ENCODE measurements at regions not wholly inside any gene's neighbourhood (a gene's known extent, or its start where the extent isn't known, plus 50 kb on each side); places are given as distances from the start of the nearest gene placed in this dataset.
"Not testable (repeated sequence)": the region's sequence is repeated elsewhere in the genome, so short reads cannot be mapped to it uniquely, and the experiment has no call there.

DNA sequence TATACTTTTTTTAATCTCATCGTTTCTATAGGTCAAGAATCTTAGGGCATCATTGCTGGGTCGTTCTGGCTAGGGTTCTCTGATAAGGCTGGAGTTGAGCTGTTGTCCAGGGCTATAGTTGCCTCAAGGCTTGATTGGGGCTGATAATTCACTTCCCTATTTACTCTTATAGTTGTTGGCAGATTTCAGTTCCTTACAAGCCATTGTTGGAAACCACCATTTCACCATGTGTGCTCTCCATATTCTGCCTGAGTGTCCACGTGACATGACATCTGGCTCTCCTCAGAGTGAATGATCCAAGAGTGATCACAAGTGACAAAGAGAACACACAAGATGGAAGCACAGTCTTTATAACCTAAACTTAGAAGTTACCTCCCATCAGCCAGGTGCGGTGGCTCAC, 852.2 kb downstream of the EFNA5 start:
- DNase-seq (ENCODE audit: low read depth) = no peak

DNA sequence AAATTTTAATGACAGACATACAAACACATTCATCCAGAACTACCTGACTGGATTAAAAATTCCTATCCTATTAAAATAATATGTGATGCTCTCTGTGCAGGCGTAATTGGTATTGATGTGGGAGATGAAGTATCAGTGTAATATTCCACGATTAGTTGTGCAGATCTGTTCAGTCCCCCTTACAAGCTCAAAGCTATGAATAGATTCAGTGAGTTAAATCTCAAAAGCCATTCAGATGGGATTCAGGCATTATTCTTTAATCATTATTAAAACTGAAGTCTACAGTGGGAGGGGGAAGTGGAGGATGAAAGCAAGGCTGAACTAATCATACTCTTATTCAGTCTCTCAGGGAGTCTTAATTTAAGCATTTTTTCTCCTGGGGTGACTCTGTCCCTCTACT, 855.8 kb downstream of the EFNA5 start:
- no peak for DNase-seq (ENCODE audit: low read depth)

DNA sequence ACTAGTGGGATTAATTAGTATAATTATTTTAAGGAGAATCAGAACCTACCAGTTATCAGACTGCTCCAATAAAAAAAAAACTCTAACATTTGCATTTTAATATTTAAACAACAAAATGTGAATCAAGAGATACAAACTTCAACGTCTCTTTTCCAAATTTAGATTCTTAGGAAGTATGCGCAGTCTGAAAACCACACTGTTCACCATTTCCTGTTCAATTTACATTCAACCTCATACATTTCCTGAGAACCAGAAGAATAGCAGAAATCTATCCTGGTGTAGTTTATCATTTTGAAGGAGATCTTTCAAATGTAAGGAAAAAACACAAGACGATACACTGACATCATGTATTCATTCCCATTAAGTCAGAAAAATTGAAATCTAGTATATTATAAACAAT, 869.2 kb downstream of the EFNA5 start:
- no peak for DNase-seq (ENCODE audit: low read depth)

DNA sequence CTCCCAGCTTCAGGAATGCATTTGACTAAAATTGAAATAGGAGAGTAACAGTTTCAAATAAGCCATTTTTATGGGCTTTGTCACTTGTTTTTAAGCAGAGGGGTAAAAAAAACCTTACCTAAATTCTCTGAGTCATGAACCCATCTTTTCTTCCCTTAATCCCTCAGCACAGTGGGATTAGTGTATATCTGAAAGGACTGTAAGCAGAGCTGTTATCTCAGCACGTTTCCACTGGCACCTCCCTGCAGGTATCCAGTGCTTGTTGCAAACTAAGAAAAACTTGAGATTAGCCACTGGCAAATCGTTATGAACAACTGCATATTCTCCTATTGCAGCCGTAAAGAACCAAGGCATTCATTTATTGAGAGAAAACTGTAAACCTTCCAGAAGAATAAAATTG, 872.7 kb downstream of the EFNA5 start:
- DNase-seq (ENCODE audit: low read depth) = no peak

DNA sequence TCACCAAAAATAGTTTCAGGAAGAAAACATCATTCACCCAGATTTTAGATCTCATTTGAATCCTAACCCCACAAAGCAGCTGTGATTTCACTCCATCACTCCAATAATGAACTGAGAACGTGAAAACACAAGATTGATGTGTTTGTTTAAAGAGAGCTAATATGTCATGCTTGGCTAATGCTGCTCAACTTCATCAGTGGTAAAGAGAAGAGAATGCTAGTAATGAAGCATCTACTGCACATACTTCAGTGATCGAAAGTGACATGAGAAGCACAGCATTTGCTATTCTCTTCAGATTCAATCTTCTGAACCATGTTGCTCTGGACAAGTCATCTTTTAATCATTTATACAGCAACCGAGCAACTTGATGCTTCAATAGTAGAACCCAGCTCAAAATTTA, 874.7 kb downstream of the EFNA5 start:
- no peak for DNase-seq (ENCODE audit: low read depth)

DNA sequence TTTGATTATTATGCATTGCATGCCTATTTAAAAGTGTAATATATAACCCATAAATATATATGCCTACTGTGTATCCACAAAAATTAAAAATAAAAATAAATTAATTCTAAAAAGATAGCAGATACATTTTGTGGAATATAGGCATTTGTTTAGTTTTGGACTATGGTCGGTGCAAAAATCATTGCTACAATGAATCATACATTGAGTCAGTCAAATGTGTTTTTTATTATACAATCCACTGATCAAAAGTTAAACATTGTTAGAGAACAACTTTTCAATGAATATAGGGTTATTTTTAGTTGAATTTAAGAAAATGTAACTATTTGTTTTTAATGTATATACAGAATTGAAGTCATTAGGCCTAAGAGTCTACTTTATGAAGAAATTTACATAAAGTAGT, 885.9 kb downstream of the EFNA5 start:
- DNase-seq (ENCODE audit: low read depth) = no peak

DNA sequence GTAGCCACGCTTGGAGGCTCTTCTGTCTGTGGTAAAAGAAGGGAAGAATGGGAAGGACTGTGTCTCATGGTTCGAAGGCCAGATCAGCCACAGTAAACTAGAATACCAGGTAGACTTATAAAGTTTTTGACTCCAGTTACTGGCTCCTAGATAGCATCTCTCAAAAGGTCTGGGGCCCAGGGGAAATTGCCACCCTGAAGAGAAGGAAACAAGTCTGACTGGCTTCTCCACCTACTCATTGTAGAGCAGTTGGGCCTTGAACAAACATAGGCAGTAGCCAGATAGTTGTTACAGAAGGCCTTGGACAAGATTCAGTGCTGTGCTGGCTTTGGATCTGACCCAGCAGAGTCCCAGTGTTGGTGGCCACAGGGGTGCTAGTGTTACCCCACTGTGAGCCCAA, 890.4 kb downstream of the EFNA5 start:
- DNase-seq (ENCODE audit: low read depth) = no peak

DNA sequence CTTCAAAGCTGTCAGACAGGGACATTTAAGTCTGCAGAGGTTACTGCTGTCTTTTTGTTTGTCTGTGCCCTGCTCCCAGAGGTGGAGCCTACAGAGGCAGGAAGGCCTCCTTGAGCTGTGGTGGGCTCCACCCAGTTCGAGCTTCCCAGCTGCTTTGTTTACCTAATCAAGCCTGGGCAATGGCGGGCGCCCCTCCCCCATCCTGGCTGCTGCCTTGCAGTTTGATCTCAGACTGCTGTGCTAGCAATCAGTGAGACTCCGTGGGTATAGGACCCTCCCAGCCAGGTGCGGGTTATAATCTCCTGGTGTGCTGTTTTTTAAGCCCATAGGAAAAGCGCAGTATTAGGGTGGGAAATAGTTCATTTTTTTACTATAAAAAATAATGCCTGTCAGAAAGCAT, 894.2 kb downstream of the EFNA5 start:
- not testable (repeated sequence) for DNase-seq (ENCODE audit: low read depth)

DNA sequence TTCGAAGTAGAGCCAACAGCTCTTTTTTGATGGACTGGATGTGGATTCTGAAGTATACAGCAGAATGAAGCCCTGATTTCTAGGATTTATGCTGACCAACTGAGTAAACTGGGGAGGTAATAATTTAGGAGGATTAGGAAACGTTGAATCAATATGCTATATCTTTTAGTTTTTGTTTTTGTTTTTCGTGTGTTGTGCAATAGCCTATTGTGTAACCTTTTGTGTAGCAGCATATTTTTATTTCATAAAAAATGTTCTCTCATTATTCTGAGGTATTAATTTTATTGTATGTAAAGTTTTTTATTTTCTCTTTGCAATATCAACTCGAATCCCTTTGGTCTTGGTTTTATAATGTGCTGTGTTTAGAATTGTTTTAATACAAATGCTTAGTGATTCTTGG, 902.3 kb downstream of the EFNA5 start:
- no peak for DNase-seq (ENCODE audit: low read depth)

DNA sequence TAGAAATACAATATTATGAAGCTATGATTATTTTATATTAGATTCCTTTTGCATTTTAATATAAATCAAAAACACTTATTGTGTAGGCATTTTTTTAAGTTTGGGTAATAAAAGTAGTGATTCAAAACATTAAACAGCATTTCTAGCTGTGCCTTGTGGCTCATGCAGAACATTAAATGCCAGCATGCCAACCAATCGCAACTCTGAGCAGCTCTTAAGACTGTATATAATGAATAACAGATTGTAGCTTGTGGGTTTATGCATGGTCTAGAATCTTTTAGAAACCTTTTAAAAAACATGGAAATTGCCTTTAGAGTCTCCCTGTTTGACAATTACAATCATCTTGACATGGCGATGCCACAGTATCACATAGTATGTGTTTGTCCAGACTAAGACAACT, 903.8 kb downstream of the EFNA5 start:
- no peak for DNase-seq (ENCODE audit: low read depth)

DNA sequence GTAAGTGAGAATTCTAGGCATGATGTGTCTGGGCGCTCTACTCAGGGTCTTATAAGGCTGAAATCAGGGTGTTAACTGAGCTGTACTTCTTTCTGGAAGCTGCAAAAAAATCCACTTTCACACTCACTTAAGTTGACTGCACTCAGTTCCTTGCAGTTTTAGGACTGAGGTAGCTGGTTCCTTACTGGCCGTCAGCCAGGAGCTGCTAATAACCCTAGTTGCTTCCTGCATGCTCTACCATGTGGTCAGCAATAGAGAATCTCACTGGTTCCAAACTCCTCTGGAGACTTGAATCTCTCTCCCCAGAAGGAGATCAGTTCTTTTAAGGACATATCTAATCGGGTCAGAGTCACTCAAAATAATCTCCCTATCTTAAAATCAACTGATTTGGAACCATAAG, 911.2 kb downstream of the EFNA5 start:
- no peak for DNase-seq (ENCODE audit: low read depth)

DNA sequence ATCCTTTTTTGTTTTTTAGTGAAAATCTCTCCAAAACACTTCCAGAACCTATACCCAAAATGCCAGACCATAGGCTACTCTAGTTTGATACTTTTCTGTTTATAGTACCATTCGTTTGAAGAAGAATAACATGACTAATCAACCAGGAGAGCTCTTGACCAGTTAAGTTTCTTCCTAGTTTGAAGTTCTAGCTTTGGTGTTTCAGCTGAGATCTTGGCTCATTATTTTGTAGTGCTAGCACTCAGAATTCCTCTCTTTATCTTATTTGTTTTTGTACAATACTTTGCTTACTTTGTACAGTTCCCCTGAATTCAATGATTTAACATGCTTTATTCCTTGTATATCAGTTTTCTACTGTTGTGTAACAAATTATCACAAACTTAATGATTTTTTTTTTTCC, 911.6 kb downstream of the EFNA5 start:
- DNase-seq (ENCODE audit: low read depth) = no peak

DNA sequence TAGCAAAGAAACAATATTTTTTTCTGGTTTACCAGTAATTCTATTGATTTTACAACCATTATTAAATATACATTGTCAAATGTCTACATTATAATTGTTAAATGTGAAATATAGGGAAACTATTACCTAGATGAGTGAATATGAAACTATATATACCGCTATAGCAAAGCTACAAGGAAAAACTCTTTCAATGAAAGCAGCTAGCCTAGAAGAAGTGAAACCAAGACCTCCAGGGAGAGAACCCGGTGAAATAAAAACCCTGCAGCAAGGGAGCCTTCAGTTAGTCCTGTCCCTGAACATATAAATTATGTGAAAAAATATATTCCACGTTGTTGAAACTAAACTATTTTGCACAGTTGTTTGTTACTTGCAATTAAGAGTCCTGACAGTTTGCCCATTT, 913.1 kb downstream of the EFNA5 start:
- DNase-seq (ENCODE audit: low read depth) = no peak

DNA sequence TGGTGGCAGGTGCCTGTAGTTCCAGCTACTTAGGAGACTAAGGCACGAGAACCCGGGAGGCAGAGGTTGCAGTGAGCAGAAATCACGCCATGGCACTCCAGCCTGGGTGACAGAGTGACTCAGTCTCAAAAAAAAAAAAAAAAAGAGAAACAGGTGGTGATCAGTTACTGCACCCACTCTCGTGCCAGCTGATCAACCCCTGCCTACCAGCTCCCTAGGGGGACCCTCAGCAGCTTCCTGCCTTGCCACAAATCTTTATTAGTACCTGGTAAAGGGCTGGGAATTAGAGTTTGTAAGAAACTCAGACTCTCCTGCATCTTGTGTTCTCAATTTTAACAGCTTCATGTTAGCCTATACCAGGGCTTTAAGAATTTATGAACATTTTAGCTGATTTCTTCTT, 914.9 kb downstream of the EFNA5 start:
- no peak for DNase-seq (ENCODE audit: low read depth)

DNA sequence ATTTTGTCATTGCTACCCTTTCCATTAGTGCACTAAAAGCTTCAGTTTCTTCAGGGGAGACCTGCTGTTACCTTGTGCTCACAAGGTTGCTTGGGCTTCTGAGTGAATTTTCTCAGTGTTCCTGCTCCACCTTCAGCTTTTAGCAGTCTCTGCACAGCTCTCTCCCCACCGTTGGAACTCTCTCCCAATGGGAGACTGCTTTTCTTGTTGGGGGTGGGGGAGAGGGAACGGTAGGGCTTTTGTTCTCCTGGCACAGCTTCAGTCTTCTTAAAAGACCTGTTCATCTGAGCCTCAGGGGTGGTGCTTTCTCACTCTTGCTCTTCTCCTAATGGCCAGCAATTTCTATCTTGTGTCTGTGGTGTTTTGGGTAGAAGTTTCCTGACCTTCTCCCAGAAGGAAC, 915.7 kb downstream of the EFNA5 start:
- no peak for DNase-seq (ENCODE audit: low read depth)

DNA sequence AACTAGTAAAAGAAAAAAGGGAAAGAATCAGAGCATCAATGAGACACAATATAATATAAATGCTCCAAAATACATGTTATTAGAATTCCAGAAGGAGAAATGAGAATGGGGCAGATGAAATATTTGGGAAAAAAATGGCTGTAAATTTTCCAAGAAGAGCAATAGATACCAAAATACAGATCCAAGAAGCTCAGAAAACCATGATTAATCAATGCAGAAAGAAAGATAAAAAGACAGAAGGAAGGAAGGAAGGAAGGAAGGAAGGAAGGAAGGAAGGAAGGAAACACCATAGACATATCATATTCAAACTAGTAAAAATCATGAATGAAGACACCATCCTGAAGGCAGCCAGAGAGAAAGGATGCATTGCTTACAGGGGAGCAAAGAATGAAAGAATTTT, 920.9 kb downstream of the EFNA5 start:
- no peak for DNase-seq (ENCODE audit: low read depth)

DNA sequence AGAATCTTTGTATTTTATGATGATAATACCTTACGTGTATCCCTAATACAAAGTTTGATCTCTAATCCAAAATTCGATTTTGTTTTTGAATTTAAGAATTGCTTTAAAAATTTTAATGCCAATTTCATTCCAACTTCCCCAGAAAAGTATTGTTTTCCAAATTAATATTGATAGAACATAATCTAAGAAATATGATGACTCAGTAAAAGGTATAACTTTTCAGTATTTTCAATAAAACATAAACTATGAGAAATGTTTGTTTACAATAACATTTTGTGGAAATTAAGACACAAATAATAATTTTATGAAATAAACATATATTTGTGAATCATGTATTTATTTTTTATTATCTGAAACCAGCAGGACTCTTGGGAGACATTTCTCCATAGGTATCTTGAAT, 931.6 kb downstream of the EFNA5 start:
- no peak for DNase-seq (ENCODE audit: low read depth)

DNA sequence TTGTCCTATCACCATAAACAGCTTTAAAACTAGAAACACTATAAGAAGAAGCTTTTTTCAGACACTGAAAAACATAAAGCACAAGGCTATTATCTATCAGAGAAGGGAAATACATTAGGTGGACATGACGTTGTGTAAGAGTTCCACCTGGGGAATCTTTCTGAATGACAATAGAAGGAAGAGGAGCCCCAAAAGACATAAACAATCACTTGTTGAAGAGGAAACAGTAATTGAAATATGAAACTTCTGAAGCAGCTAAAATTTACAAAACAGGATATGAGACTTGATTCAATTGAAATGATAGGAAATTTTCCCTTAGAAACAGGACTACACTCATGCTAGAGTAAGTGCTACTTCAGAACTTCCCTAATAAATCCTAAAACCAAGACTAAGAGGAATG, 933.6 kb downstream of the EFNA5 start:
- DNase-seq (ENCODE audit: low read depth) = no peak

DNA sequence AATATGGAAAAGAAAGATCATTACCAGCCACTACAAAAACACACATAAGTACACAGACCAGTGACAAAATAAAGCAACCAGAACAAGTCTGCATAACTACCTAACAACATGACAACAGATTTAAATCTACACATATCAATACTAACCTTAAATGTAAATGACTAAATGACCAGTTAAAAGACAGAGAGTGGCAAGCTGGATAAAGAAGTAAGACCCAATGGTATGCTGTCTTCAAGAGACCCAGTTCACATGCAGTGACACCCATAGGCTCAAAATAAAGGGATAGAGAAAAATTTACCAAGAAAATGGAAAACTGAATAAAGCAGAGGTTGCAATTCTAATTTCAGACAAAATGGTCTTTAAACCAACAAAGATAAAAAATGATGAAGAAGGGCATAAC, 938.1 kb downstream of the EFNA5 start:
- DNase-seq (ENCODE audit: low read depth) = no peak

DNA sequence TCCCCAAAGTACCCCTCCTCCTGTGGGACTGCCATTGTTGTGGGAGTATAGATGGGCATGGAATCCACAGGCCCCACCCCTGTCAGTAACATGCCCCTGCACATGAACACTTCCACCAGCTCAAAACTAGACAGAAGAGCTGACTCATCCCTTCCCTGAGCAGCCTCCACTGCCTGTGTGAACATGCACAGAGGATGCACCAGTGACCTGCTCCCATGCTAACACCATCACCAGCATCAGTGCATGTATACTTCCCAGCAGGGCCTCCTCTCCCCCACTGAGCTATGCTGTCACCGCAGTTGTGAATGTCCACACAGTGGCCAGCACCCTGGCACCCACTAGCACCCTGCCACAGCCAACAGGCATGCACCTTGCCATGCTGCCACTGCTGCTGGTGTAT, 939.8 kb downstream of the EFNA5 start:
- no peak for DNase-seq (ENCODE audit: low read depth)

DNA sequence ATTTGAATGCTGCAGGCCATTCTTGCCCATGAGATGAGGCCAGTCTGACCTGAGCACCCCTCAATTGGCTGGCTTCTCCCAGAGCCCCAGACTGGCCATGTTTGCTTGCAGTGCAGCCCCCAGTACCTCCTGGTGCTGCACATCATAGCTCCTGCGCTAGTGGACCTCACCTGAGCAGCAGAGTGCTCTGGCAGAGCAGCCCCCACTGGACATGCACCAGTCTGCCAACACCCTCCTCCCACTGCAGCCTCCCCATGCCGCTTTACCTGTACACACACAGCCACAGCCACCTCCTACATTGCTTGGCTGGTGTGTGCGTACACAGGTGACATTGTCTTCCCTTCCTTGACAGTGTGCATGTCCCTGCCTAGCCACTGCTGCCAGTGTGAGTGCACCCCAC, 940.2 kb downstream of the EFNA5 start:
- DNase-seq (ENCODE audit: low read depth) = no peak

DNA sequence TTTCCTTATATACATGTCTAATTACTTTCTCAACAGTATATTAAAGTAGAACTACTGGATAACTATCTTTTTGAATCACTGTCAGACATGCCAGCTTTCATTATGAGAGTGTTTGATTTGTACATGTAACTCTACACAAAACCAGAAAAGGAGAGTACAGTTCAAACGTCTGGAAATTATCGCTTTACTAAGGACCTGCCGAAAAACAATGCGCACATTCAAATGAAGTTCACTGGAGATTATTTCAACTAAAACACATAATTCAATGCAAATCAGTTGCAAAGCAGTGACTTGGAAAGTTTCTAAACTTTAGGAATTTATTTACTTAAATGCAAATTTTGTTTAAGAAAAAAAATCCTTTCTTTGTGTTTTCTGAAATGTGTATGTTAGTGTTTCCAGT, 942.5 kb downstream of the EFNA5 start:
- no peak for DNase-seq (ENCODE audit: low read depth)

DNA sequence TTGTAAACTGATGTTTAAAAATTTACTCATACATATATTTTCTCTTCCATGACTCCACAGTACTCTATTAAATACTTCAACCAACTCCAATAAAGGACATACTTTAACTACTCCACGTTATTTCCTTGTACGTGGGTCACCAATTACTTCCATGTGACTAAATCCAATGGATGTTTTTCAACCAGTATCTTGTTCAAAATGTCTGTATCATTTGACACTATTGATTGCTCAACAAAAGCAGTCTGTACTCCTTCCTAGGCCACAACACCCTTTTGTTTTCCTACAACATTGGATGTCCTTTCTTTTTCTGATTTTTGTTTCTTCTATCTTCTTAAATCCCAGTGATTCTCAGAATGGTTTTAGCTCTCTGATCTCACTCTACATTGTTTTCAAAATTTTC, 943.7 kb downstream of the EFNA5 start:
- DNase-seq (ENCODE audit: low read depth) = no peak

DNA sequence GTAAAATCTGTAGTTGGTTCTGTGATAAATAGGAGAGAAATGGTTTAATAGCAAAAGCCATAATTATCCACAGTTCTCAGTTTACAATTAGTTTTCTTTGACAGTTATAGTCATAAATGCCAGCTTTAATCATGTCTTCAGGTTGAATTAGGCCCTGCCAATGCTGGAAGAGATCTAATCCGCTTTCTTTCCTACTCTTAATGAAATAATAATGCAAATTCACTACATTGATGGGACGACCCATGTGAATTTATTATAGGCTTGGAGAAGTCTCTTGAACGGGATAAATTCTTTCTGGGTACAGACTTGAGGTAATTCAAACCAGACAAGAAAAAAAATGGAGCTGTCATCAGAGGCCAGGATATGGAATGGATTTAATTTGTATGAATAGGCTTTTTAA, 950.4 kb downstream of the EFNA5 start:
- DNase-seq (ENCODE audit: low read depth) = no peak

DNA sequence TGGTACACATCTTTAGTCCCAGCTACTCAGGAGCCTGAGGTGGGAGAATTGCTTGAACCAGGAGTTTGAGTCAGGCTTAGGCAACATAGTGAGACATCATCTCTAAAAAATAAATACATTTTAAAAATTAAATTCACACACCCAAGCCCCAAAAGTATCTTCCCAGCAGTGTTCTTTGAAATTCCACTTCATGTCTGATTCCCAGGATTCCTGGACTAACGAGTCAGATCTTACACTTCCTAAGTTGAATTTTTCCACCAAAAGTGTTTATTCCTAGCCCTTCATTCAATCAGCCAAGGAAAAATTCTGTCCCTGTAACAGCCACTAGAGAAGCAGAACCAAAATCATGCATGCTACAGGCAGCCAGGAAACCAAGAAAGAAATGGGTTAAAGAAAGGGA, 970.9 kb downstream of the EFNA5 start:
- DNase-seq (ENCODE audit: low read depth) = no peak
